ENCODE measurements at regions not wholly inside any gene's neighbourhood (a gene's known extent, or its start where the extent isn't known, plus 50 kb on each side); places are given as distances from the start of the nearest gene placed in this dataset.

DNA sequence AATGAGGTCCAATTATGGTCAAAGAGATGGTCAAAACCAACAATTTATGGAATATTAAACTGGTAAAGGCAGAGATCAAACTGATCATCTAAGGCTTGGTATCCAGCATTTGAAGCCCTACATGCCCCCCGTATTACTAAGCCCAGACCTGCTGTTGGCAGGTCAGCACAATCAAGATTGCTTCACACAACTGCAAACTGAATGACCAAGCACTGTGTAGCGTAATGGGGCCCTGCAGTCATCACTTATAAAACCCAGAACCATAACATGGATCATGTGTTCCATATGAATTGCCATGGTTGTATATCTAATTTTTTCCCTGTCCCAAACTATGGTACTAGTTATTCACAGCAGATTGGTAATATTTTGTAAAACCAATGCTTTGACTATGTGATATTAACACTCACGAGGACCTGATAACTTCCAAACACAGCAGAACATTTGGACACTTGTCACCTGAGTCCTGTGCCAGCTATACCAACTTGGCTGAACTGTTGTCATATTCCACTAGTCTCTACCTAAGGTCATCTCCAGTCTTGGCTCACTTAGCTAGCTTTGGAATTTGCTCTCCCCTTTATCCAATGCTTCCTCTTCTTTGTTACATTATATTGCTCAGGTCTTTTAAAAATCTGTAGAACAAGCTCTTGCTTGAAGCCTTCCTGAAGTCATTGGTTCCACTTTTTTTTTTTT lies 81.7 kb upstream of the HMHB1 start:
- intact Hi-C loops (cut with micrococcal nuclease) = no loop called here

GRCh38 chr5:143729334-143729946 lies 82.5 kb upstream of the HMHB1 start:
- intact Hi-C loops (cut with micrococcal nuclease) = no loop called here

- intact Hi-C loops (cut with micrococcal nuclease) = no loop called here
Measured at GRCh38 chr5:143723159-143723558, 88.8 kb upstream of the HMHB1 start.

DNA sequence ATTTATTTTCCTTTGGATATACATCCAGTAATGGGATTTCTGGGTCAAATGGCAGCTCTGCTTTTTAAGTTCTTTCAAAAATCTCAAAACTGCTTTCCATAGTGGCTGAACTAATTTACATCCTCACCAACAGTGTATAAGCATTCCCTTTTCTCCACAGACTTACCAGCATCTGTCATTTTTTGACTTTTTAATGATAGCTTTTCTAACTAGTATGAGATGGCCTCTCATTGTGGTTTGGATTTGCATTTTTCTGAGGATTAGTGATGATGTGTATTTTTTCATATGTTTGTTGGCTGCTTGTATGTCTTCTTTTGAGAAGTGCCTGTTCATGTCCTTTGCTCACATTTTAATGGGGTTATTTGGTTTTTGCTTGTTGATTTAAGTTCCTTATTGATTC lies 90.0 kb upstream of the HMHB1 start:
- intact Hi-C loops (cut with micrococcal nuclease) = no loop called here

DNA sequence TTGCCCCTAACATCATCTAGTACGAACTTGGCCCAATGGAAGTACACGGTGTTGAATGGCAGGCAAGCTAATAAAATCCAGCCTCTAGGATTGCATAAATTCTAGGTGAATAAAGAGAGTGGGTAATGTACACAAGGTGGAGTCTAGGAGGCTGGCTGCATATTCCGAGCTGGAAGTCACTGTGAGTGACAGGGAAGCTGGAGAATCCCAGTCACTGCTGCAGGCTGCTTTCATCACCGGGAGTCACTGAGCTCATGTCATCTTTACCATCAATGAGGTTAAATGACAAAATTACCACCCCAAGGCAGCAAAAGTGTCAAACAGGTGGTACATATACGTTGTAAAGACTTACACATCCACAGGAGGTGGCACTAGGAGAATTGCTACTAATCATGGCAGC lies 91.3 kb upstream of the HMHB1 start:
- intact Hi-C loops (cut with micrococcal nuclease) = no loop called here

GRCh38 chr5:143717400-143717799 lies 94.6 kb upstream of the HMHB1 start:
- intact Hi-C loops (cut with micrococcal nuclease) = no loop called here

GRCh38 chr5:143716881-143717280 lies 95.1 kb upstream of the HMHB1 start:
- intact Hi-C loops (cut with micrococcal nuclease) = no loop called here

- intact Hi-C loops (cut with micrococcal nuclease) = no loop called here
Measured at GRCh38 chr5:143715616-143716015, 96.3 kb upstream of the HMHB1 start.

DNA sequence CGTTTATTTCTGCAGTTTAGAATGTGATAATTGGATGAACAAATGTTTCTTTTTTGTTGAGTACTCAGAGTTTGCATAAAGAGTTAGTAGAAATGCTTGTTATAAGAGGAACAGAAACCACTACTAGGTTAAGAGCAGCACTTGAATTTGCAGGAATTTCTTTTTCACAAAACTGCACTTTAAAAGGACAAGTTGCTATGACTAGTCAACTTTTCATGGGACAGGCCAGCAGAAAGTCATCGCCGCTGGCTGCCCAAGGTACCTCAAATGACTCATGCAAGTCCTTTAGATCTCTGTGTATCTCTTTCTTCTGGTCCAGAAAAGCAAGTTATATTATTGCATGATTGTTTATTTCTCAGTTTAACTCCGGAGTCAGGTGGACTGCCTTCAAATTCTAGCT lies 97.3 kb upstream of the HMHB1 start:
- intact Hi-C loops (cut with micrococcal nuclease) = no loop called here

DNA sequence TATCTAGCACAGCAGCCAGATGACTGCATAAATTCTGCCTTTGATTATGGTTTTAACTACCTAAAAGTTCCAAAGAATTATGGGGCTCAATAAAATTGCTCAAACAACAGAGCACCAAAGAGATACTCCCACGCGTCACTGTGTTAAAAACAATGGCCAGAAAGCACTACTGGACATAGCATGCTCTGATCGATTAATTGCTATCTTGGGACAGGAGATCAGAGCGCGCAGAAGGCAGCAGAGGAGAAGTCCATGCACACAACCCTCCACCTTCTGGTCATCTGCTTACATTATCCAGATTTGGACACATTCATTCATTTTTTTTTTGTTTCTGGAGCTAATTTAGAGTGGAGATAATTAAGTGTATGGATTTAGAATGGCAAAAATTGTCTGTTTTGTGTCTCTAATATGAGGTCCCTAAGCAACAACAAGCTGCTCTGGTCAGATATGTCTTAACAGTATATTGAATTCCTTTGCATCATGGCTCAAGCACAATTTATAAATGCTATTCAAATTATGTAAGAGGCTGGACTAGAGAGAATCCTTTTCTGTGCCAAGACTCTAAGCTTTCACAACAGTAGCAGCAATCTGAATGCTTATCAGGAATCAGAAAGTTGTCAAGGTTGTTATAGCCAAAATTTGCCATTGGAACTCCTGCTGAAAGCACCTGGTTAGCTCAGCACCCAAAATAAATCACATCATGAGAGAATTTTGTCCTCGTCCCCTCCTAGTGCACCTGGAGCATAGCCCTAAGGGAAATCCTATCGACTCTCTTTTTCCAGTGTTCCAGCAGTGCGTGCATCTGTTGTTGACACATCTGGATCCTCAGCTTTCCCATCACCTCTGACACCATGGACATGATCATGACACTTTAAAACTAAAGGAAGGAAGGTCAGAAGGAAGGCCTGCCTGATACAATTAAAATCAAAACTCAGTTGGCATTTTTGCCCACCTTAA lies 98.6 kb upstream of the HMHB1 start:
- intact Hi-C loops (cut with micrococcal nuclease) = no loop called here

DNA sequence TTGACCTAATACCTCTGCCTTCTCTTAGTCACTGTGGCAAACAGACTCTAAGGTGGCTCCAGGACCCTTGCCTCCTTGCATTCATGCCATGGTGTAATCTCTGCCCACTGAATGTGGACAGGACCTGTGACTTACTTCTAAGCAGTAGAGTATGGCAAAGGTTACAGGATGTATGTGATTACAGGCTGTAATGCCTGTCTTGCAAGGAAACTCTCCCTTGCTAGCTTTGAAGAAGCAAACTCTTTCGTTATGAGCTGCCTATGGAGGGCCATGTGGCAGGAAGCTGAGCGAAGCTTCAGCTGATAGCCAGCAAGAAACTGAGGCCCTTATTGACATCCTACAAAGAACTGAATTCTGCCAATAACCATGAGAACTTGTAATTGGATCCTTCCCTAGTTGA lies 103.3 kb upstream of the HMHB1 start:
- intact Hi-C loops (cut with micrococcal nuclease) = no loop called here

DNA sequence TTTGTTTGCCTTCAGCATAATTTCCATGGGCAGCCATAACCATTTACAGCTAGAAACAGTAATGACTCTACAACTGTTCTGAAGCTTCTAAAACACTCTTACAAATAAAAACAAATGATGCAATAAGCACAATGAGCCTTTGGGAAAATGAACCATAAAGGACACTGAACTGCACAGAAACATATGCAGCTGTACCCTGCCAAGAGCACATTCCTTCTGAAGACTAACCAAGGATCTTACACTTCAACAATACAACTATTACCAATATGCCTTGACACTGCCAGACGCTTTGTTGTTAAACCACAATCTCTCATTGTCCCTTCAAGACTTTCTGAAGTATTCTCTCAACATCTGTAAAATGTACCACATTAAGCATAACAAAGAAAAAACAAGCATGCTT lies 104.2 kb upstream of the HMHB1 start:
- intact Hi-C loops (cut with micrococcal nuclease) = no loop called here

DNA sequence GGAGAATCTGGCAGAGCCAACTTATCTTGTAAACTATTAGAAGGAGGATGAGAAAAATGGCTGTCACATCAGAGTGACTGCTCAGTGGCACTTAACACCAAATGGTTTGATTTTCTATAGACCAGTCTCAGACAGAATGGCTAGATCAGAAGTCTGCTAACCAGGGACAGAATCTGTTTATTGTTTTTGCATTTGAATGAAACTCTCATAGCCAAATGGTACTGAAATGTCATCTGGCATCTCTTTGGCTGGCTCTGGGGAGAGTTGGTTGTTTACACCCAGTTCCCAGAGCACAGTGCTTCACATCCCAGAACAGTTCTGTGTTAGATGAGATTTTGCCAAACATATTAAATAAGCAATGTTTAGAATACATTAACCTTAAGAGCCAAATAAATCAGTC lies 106.6 kb upstream of the HMHB1 start:
- intact Hi-C loops (cut with micrococcal nuclease) = no loop called here

DNA sequence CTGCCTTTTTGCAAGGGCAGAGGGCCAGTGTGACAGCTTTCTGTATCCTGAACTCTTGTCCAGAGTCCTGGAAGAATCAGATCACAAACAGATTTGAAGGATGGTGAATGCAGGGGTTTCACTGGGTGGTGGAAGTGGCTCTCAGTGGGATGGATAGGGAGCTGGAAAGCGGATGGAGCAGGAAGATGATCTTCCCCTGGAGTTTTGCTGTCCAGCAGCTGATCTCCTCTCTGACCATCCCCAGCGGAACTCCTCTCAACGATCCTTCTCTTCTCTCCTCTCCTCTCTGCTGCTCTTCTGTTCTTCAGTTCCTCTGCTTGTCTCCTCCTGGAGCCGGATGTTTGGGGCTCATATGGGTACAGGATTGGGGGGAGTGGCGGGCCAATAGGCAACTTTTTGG lies 108.3 kb upstream of the HMHB1 start:
- intact Hi-C loops (cut with micrococcal nuclease) = no loop called here

GRCh38 chr5:143701493-143701892 lies 110.5 kb upstream of the HMHB1 start:
- intact Hi-C loops (cut with micrococcal nuclease) = no loop called here

GRCh38 chr5:143700994-143701393 lies 111.0 kb upstream of the HMHB1 start:
- intact Hi-C loops (cut with micrococcal nuclease) = no loop called here

DNA sequence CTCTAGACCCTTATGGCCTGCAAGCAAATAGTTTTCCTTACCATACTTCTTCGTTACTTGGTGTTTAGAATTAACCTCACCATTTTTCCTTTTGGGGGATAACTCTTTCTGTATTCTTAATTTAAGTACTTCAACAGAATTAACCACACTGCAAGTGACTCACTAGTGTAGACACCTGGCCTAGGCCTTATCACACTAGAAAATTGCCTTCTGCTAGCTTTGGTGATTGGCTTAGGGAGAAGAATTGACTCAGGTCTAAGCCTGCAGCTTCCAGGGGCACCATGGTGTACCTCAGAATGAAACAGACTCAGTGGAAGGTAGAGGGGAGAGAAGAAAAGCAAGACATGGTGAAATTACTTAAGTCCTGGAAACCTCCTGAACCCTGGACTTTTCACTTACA lies 112.8 kb upstream of the HMHB1 start:
- intact Hi-C loops (cut with micrococcal nuclease) = loop anchor here (10.0 kb wide), 1 partner anchor 694 kb away; no protein-coding TSS in a partner anchor

DNA sequence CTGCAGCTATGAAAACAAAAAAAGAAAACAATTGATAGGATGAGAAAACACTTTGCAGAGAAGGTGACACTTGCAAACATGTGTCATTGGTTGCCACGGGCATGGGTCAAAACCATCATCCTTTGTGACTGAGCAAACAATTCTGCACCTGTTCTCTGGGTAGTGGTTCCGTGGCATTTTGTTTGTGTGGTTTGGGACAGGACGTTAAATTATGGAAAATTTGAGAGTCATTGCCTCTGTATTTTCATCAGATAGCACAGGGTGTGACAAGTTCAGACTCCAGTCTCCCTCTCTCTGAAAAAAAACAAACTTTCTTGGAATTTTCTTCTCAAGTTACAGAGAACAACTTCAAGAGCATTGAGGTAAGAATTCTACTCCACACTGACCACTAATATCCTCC lies 113.4 kb upstream of the HMHB1 start:
- intact Hi-C loops (cut with micrococcal nuclease) = loop anchor here (10.0 kb wide), 1 partner anchor 694 kb away; no protein-coding TSS in a partner anchor

- intact Hi-C loops (cut with micrococcal nuclease) = loop anchor here (10.0 kb wide), 1 partner anchor 692 kb away; no protein-coding TSS in a partner anchor
Measured at GRCh38 chr5:143696921-143697320, 115.0 kb upstream of the HMHB1 start.

DNA sequence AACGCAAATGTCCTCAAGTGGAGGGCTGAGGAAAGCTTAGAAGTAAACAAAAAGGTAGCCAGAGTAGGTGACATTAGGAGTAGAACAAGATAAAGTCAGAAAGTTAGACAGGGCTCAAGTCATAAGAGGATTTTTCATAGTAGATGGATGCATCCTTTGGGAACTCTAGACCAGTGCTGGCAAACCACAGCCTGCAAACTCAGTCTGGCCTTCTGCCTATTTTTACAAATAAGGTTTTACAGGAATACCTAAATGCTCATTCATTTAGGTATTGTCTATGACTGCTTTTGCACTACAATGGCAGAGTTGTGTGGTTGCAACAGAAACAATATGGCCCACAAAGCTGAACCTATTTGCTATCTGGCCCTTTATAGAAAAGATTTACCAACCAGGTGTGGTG lies 116.0 kb upstream of the HMHB1 start:
- intact Hi-C loops (cut with micrococcal nuclease) = loop anchor here (10.0 kb wide), 1 partner anchor 691 kb away; no protein-coding TSS in a partner anchor

DNA sequence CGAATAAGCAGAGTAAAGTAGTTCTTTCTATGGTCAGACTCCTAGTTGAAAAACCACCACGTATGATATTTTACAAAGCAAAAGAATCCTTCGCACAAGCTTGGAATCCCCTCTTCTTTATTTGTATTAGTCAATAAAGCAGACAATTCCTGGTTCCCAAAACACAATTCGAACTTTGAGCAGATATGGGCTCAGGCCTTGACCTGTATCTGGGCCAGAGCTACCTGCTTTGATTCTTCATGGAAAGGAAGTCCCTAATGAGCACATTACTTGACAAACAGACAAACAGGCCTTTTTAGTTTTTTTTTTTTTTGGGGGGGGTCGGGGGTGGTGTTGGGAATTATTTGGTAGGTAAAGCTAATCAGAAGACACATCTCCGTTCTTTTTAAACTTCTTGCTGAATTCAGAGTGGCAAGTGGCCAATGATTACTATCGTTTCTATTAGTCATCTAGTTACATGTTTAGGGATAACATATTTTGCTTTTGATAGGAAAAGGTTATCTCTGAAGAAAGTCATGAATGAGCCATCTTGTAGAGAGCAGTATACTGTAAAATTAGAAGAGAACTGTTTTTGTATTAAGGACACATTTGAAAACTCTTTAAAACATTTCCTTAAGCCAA lies 116.6 kb upstream of the HMHB1 start:
- intact Hi-C loops (cut with micrococcal nuclease) = loop anchor here (10.0 kb wide), 1 partner anchor 691 kb away; no protein-coding TSS in a partner anchor

Measured in T-helper 2 cell treated with Interferon-gamma antibody and Interleukin-4, amounts not matched to agents 100 ng/mL and 5 ng/mL, for 36 hours (primary cell).